Esophagus (tissue), 2 donors: ENCODE measurements at regions not wholly inside any gene's neighbourhood (a gene's known extent, or its start where the extent isn't known, plus 50 kb on each side); places are given as distances from the start of the nearest gene placed in this dataset.

Source experiments
- H3K27ac ChIP-seq, 2 donors: one replicate each; pipeline ENCODE4 v1.5.1; 2013; ENCODE audit warnings: low read depth in 2 of 2, mild to moderate bottlenecking in 2 of 2, inconsistent platforms in 1 of 2, low read length in 1 of 2, moderate library complexity in 1 of 2
- H3K27me3 ChIP-seq, 2 donors: one replicate each; pipeline ENCODE4 v1.6.1; 2013; ENCODE audit warnings: low read length in 2 of 2, control low read depth in 1 of 2, mild to moderate bottlenecking in 1 of 2; ENCODE audit not compliant: insufficient read depth in 2 of 2, control insufficient read depth in 1 of 2
- H3K36me3 ChIP-seq, 2 donors: one replicate each; pipeline ENCODE4 v1.6.1; 2013; ENCODE audit warnings: low read length in 1 of 2; ENCODE audit not compliant: control insufficient read depth in 2 of 2, insufficient read depth in 2 of 2
- H3K4me1 ChIP-seq, 2 donors: one replicate each; pipeline ENCODE4 v1.6.1; 2013; ENCODE audit warnings: low read length in 1 of 2; ENCODE audit not compliant: control insufficient read depth in 2 of 2, insufficient read depth in 2 of 2
- H3K4me3 ChIP-seq, 2 donors: one replicate each; pipeline ENCODE4 v1.5.1; 2013; ENCODE audit warnings: low read length in 2 of 2, mild to moderate bottlenecking in 2 of 2, low read depth in 1 of 2, moderate library complexity in 1 of 2
- H3K9me3 ChIP-seq, 2 donors: one replicate each; pipeline ENCODE4 v1.6.1; 2013; ENCODE audit warnings: mild to moderate bottlenecking in 2 of 2, low read depth in 1 of 2, low read length in 1 of 2, moderate library complexity in 1 of 2; ENCODE audit not compliant: control insufficient read depth in 2 of 2, insufficient read depth in 1 of 2
- WGBS, 2 donors: extraction: QIAGEN DNeasy Blood & Tissue Kit; methylation state at CpG; one replicate each; pipeline ENCODE4 v1.1.7; 2013; 5-methylcytosine and 5-hydroxymethylcytosine counted together
- donor health status: healthy with polysubstance abuse.
- donor health status: Bipolar disorder and iron deficiency.

DNA sequence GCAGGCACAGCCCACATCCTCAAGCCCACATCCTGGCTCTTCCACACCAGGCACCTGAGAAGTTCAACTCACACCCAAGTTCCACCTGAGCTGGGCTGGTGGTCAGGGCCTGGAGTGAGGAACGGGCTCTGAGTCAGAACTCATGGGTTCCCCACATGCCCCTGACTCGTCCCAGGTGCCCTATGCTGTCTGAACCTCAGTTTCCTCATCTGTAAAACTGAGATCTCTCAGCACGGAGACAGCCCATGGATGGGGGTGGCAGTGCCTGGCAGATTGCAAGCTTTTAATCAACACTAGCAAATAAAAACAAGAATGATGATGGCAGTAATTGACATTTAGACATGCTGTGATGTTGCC, 307.8 kb downstream of the NDUFA10 start:
- Histone ChIP-seq H3K27me3 (no peaks in the 10 kb centered on the region), H3K4me3 (no peak overlapping the region), H3K9me3 (peaks cover 2 to 11% of the 10 kb centered on the region in 2 donors), H3K27ac (no peak overlapping the region), H3K4me1 (peaks cover 0 to 11% of the 10 kb centered on the region in 2 donors), H3K36me3 (no peaks in the 10 kb centered on the region)
- 84 to 87% methylated on average over 3 of the region's 3 CpGs for WGBS, 2 donors

DNA sequence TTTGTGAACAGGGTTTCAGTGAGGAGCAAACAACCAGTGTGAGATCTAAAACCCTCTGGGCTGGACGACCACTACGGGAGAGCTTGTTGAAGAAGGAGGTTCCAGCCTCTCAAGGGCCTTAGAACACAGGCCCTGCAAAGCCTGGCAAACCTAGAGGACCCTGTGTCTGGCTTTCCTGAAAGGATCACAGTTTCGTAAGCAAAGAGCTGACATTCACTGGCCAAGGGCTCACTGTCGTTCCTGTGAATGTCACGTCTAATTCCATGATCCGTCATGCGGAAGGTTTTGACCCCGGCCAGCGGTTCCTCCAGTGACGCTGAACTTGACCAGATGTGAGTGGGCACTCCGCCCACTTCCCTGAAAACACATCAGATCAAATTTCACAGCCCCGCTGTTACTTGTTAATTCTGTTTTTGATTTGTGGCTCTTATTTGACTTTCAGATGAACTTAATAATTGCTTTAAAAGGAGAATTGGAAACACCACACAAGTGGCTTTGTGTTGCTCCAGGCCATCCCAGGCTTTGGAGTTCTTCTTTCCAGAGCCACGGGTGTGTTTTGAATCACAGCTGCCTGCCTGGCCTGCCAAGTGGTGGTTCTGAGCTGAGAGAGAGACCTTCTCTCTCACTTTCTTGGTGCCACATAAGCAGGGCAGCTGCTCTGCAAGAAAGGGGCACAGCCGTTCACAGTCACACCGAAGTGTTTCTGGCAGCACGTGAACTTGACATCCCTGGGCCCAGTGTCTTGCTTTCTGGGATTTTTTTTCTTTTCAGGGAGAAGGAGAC, 308.4 kb downstream of the NDUFA10 start:
- 37 to 49% methylated on average over 16 of the region's 16 CpGs for WGBS, 2 donors
- no peaks in the 10 kb centered on the region for H3K27me3 ChIP-seq

DNA sequence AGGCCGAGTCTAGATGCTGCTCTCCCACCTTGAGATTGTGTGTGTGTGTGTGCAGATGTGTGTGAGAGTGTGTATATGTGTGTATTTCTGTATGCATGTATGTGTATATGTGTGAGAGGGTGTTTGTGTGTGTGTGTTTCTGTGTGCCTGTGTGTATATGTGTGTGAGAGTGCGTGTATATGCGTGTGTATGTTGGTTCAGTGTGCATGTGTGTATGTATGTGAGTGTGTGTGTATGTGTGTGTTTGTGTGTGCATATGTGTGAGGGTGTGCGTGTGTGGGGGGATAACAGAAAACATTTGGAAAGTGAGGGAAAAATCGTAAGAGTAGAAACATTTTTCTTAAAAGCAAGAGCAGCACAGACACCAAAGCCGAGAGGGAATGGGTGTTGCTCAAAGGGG, 309.1 kb downstream of the NDUFA10 start:
- Histone ChIP-seq H3K27ac (no peak overlapping the region), H3K4me3 (no peak overlapping the region), H3K4me1 (peaks cover 0 to 9% of the 10 kb centered on the region in 2 donors), H3K36me3 (no peaks in the 10 kb centered on the region), H3K9me3 (peaks cover 2 to 16% of the 10 kb centered on the region in 2 donors), H3K27me3 (no peaks in the 10 kb centered on the region)
- 84 to 92% methylated on average over 6 of the region's 6 CpGs for WGBS, 2 donors

More for the DNA sequence above, 308.4 kb downstream of the NDUFA10 start:
- Histone ChIP-seq H3K4me3 (no peak overlapping the region), H3K9me3 (peaks cover 2 to 12% of the 10 kb centered on the region in 2 donors), H3K27ac (no peak overlapping the region), H3K4me1 (peaks cover 0 to 11% of the 10 kb centered on the region in 2 donors), H3K36me3 (no peaks in the 10 kb centered on the region)

DNA sequence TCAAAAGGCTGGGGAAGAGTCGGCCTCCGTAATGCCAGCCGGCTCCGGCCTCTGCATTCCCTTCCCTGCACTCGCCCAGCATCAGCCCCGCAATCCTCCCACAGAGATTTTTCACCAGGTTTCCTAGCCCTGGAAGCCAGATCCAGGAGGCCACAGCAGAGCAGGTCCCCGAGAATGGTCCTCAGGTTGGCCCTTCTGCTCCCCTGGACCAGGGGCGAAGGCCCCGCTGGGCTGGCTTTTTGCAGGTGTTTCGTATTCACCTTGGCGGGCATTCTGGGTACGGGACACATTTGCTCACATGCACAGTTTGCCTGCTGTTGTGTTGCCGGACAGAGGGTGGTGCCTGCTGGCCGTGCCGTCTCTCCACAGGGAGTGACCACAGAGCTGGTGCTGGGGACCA, 309.5 kb downstream of the NDUFA10 start:
- Histone ChIP-seq H3K9me3 (peaks cover 2 to 14% of the 10 kb centered on the region in 2 donors), H3K4me1 (peaks cover 0 to 9% of the 10 kb centered on the region in 2 donors), H3K4me3 (no peak overlapping the region), H3K27me3 (no peaks in the 10 kb centered on the region), H3K36me3 (no peaks in the 10 kb centered on the region), H3K27ac (no peak overlapping the region)
- WGBS, 2 donors, result 91 to 93% methylated on average over 15 of the region's 15 CpGs

DNA sequence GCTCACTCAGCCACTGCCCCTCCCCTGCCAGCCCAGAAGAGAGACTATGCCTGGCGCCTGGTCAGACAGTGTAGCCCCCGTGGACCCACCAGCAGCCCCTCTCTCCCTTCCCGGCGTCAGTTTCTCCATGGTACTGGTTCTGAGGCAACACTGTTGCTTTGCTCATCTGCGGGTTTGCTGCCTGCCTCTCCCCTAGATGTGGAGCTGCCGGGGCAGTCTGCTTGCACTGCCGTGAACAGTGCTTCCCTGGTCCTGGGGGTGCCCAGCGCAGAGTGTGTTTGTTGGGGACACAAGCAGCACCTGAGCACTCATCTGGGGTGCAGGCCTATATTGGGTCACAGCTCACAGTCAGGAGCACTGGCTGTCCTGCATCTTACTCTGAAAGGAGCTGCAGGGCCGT, 309.9 kb downstream of the NDUFA10 start:
- Histone ChIP-seq H3K36me3 (no peaks in the 10 kb centered on the region), H3K27ac (no peak overlapping the region), H3K9me3 (peaks cover 2 to 14% of the 10 kb centered on the region in 2 donors), H3K4me3 (no peak overlapping the region), H3K27me3 (no peaks in the 10 kb centered on the region), H3K4me1 (peaks cover 0 to 9% of the 10 kb centered on the region in 2 donors)
- 89 to 90% methylated on average over 9 of the region's 9 CpGs for WGBS, 2 donors

DNA sequence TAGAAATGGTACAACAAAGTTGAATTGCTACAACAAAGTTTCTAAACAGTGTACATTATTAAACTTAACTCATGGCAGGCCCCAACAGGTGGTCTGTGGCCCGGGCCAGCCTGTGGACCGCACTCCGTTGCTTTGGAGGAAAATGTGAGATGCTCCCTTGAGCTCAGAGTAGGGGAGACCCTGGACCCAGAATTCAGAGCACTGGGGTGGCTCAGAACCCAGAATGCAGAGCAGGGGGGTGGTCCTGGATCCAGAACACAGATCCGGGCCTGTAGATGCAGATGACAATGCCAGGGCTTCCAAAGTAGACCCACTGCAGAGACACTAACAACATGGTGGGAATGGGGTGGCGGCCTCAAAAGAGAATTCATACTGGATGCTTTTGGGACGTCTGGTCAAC, 311.0 kb downstream of the NDUFA10 start:
- Histone ChIP-seq H3K9me3 (peaks cover 2 to 14% of the 10 kb centered on the region in 2 donors), H3K27ac (no peak overlapping the region), H3K27me3 (no peaks in the 10 kb centered on the region), H3K4me3 (no peak overlapping the region), H3K36me3 (no peaks in the 10 kb centered on the region), H3K4me1 (peaks cover 0 to 9% of the 10 kb centered on the region in 2 donors)
- WGBS, 2 donors, result 76 to 86% methylated on average over 6 of the region's 6 CpGs

DNA sequence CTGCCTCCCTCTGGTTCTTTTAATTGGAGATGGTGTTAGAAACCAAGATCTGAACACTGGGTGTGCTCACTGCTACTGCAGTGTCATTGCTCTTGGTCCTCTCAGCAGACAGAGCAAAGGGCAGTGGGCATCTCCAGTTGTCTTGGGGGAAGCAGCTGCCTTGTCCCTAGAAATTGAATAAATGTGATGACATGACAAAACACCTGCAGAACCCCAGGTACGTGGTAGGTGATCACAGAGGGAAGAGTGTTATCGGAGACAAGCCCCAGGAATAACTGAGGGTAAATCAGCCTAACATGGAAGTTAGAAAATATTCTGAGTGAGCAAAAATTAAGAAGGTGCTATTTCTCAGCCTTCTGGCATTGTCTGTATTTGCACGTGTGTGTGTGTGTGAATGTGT, 311.9 kb upstream of the HDAC4 start:
- Histone ChIP-seq H3K27ac (no peak overlapping the region), H3K9me3 (peaks cover 2 to 14% of the 10 kb centered on the region in 2 donors), H3K36me3 (no peaks in the 10 kb centered on the region), H3K4me3 (no peak overlapping the region), H3K4me1 (peaks cover 0 to 9% of the 10 kb centered on the region in 2 donors), H3K27me3 (no peaks in the 10 kb centered on the region)
- 86 to 89% methylated on average over 3 of the region's 3 CpGs for WGBS, 2 donors

DNA sequence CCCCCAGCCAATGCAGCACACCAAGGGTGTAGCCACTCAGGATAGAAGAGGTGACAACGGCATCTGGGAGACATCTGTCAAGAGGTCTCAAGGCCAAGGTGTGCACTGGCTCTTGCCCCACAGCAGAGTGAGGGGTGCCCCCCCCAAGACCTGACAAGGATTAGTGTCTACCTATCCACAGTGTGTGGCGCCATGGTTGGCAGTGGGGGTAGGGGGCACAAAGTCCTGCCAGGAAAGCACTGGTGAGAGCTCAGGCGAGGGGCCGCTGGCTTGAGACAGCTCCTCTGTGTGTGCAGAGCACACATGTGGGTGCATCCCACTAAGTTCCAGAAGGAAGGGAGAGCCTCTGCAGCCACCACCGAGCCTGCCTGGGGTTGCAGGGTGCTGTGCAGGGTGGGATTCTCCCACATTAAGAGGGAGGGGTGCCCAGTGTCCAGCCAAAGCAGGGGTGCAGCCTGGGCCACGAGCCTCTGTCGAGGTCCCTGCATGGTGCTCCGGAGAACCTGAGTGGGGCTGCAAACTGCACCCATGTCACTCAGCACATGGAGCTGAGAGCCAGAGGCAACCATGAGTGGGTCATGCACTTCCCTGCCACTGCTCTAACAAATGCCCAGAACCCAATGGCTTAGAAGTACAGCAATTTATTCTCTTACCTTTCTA, 311.2 kb upstream of the HDAC4 start:
- no peak overlapping the region for H3K27ac ChIP-seq
- H3K36me3 ChIP-seq, result no peaks in the 10 kb centered on the region
- no peaks in the 10 kb centered on the region for H3K27me3 ChIP-seq
- H3K4me3 ChIP-seq, result no peak overlapping the region
- H3K9me3 ChIP-seq, result peaks cover 2 to 19% of the 10 kb centered on the region in 2 donors
- H3K4me1 ChIP-seq, result peaks cover 0 to 4% of the 10 kb centered on the region in 2 donors
- 89 to 91% methylated on average over 8 of the region's 8 CpGs for WGBS, 2 donors

DNA sequence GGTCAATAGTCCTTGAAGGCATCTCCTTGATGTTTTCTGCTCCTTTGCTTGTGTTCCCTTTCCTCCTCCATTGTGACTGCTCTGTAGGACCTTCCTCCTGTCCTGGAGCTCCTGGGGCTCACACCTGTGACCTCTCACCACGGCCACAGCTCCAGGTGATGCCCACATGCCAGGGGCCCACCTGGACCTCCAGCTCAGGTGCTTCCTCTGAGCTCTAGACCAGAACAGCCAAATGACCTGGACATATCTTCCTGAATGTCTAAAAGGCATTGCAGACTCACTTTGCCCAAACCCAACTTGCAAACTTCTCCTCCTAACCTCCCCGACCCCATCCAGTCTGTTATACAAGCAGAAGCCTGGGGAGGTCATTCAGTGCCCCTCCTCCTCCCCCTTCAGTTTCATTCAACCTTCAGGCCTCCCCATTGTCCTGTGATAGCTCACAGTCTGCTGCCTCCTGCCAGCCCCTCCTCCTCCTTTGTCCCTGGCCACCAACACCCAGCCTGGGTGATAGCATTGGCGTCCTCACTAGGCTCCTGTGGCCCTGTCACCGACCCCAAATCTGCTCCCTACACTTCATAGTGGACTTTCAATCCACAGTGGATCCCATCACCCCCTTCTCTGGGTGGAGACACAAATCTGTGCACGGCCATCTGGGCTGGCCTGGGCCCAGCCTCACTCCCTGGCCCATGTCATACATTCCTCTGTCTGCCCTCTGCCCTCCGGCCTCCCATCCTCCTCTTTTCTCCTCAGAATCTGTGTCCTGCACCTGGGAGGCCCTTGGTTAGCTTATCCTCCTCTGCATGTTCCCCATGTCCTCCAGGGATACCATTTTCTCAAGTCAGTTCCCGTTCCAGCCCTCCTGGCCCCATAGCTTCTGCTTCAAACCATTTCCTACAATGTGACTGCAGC, 310.4 kb upstream of the HDAC4 start:
- Histone ChIP-seq H3K36me3 (no peaks in the 10 kb centered on the region), H3K9me3 (peaks cover 6 to 24% of the 10 kb centered on the region in 2 donors), H3K27me3 (no peaks in the 10 kb centered on the region), H3K27ac (no peak overlapping the region), H3K4me3 (no peak overlapping the region), H3K4me1 (no peaks in the 10 kb centered on the region)
- WGBS, 2 donors, result 57 to 63% methylated on average over 7 of the region's 7 CpGs
